ENCODE measurements at regions not wholly inside any gene's neighbourhood (a gene's known extent, or its start where the extent isn't known, plus 50 kb on each side); places are given as distances from the start of the nearest gene placed in this dataset.

DNA sequence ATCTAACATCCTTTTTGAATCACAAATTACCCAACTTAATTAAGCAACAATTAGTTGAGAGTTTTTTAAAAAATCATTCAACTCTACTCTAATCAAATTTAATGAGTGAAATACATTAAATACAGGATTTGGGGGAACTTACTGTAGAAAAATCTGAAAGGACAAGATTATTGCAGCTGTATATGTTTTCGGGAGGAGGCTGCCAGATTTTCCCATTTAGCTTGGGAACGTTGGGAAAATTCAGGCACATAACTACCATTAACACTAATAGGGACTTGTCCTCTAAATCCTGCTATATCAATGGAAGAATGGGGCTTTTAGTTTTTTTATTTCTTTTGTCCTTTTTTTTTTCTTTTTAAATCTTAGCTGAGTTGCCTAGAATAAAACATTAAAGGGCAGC is 691.4 kb upstream of the FZD8 start:
- no peak for TF ChIP-seq EZH2 (optimal IDR thresholded peaks at IDR 0.05; ENCODE audit: low read depth, low read length)
- TF ChIP-seq, protein P1, sequence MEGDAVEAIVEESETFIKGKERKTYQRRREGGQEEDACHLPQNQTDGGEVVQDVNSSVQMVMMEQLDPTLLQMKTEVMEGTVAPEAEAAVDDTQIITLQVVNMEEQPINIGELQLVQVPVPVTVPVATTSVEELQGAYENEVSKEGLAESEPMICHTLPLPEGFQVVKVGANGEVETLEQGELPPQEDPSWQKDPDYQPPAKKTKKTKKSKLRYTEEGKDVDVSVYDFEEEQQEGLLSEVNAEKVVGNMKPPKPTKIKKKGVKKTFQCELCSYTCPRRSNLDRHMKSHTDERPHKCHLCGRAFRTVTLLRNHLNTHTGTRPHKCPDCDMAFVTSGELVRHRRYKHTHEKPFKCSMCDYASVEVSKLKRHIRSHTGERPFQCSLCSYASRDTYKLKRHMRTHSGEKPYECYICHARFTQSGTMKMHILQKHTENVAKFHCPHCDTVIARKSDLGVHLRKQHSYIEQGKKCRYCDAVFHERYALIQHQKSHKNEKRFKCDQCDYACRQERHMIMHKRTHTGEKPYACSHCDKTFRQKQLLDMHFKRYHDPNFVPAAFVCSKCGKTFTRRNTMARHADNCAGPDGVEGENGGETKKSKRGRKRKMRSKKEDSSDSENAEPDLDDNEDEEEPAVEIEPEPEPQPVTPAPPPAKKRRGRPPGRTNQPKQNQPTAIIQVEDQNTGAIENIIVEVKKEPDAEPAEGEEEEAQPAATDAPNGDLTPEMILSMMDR (IDR thresholded peaks at IDR 0.05; ENCODE audit: low read length): no peak
- TF ChIP-seq EZH2phosphoT487 (IDR thresholded peaks at IDR 0.05; ENCODE audit: low read length): no peak

Measured in MM.1S (cell line).